ENCODE measurements at regions not wholly inside any gene's neighbourhood (a gene's known extent, or its start where the extent isn't known, plus 50 kb on each side); places are given as distances from the start of the nearest gene placed in this dataset.

- DNase-seq (ENCODE audit: low read depth, low spot score) (no peak), ATAC-seq (no peak)
- Histone ChIP-seq H3K4me1 (ENCODE audit: control insufficient read depth, insufficient read depth, low read length) (no peaks in the 10 kb centered on the region), H3K9me3 (ENCODE audit: control insufficient read depth, insufficient read depth, low read depth, low read length) (no peaks in the 10 kb centered on the region), H3K27ac (ENCODE audit: low read length) (no peak overlapping the region), H3K4me3 (ENCODE audit: low read depth in 2 of 2, low read length in 2 of 2) (no peak overlapping the region), H3K27me3 (ENCODE audit: control insufficient read depth, insufficient read depth, low read length) (no peaks in the 10 kb centered on the region), H3K36me3 (ENCODE audit: control insufficient read depth, insufficient read depth, low read length) (no peaks in the 10 kb centered on the region)
- ChIA-PET CTCF (no interaction called here), POLR2A (no interaction called here)
- no TSS peak for BruUV-seq (replicated peaks)
- in situ Hi-C loops (cut with HindIII; ENCODE audit: low pct_unique_long_range_greater_than_20kb, low sequenced_read_pairs) (no loop called here), intact Hi-C loops (cut with micrococcal nuclease; ENCODE audit: unreplicated experiment) (no loop called here)
- TF ChIP-seq CTCF (IDR thresholded peaks at IDR 0.05) (no peak), SIN3A (IDR thresholded peaks at IDR 0.05; ENCODE audit: borderline replicate concordance, insufficient read depth, low read depth, low read length) (no peak), REST (IDR thresholded peaks at IDR 0.05; ENCODE audit: insufficient read depth in 1 of 2, low read depth in 2 of 2, low read length in 1 of 2) (no peak), TCF7L2 (IDR thresholded peaks at IDR 0.05; ENCODE audit: low read depth, low read length) (no peak), POLR2AphosphoS5 (IDR thresholded peaks at IDR 0.05; ENCODE audit: low read depth, low read length) (no peak)
Measured at GRCh38 chr12:27900920-27901879, 71.3 kb downstream of the PTHLH start.

- Histone ChIP-seq H3K36me3 (ENCODE audit: control insufficient read depth, insufficient read depth, low read length) (no peaks in the 10 kb centered on the region), H3K27me3 (ENCODE audit: control insufficient read depth, insufficient read depth, low read length) (no peaks in the 10 kb centered on the region), H3K27ac (ENCODE audit: low read length) (no peak overlapping the region), H3K4me1 (ENCODE audit: control insufficient read depth, insufficient read depth, low read length) (no peaks in the 10 kb centered on the region), H3K9me3 (ENCODE audit: control insufficient read depth, insufficient read depth, low read depth, low read length) (no peaks in the 10 kb centered on the region), H3K4me3 (ENCODE audit: low read depth in 2 of 2, low read length in 2 of 2) (no peak overlapping the region)
- in situ Hi-C loops (cut with HindIII; ENCODE audit: low pct_unique_long_range_greater_than_20kb, low sequenced_read_pairs), result no loop called here
- ATAC-seq (no peak), DNase-seq (ENCODE audit: low read depth, low spot score) (peak; percentile 12)
- CTCF ChIA-PET, result no interaction called here
- TF ChIP-seq CTCF (IDR thresholded peaks at IDR 0.05) (no peak), REST (IDR thresholded peaks at IDR 0.05; ENCODE audit: insufficient read depth in 1 of 2, low read depth in 2 of 2, low read length in 1 of 2) (no peak), SIN3A (IDR thresholded peaks at IDR 0.05; ENCODE audit: borderline replicate concordance, insufficient read depth, low read depth, low read length) (no peak), TCF7L2 (IDR thresholded peaks at IDR 0.05; ENCODE audit: low read depth, low read length) (no peak), POLR2AphosphoS5 (IDR thresholded peaks at IDR 0.05; ENCODE audit: low read depth, low read length) (no peak)
- POLR2A ChIA-PET, result no interaction called here
- intact Hi-C loops (cut with micrococcal nuclease; ENCODE audit: unreplicated experiment), result no loop called here
- BruUV-seq (replicated peaks), result no TSS peak
Measured at GRCh38 chr12:27899151-27899661, 73.3 kb downstream of the PTHLH start.
